GDM1 (cell line): ENCODE measurements at regions not wholly inside any gene's neighbourhood (a gene's known extent, or its start where the extent isn't known, plus 50 kb on each side); places are given as distances from the start of the nearest gene placed in this dataset.

Source experiments
- DNase-seq: peaks from one replicate; lab custom pipeline; 2025; lab: John Stamatoyannopoulos, UW

DNA sequence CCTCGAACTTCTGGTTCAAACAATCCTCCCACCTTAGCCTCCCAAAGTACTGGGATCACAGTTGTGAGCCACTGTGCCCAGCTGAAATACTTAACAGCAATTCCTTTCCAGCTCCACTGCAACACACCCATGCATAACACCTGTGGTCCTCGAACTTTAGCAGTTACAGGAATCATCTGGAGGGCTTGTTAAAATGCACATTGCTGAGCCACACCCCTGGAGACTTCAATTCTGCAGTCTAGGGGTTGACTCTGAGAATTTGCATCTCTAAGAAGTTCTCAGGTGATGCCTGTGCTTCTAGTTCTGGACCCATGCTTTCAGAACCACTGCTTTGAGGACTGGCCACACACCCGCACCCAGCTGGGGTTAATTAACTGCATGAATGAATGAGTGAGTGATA lies 53.1 kb upstream of the UBL3 start:
- DNase-seq = no peak

DNA sequence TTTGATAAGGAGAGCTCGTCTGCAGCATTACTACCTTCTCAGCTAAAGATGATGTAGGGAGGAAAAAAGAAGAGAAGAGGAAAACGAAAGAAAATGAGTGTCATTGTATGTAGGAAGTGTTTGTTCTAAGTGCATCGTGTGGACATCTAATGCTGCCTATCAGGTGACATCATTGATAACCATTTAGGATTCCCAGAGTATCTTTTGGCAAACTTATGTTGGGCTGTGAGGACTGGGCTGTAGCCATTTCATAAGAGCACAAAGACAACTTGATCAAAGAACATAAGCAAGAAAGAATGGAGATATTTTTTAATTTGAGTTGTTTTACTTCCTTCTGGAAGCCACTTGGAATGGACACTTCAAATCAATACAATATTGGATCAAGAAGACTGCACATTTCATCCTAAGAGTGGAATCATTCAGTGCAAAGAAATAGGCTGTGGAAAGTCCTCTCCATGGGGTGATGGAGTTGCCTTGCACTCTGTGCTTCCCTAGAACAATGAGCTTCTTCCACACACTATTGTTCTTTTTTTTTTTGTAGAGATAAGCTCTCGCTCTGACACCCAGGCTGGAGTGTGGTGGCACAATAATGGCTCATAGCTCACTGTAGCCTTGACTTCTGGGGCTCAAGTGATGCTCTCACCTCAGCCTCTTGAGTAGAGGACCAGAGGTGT lies 52.4 kb upstream of the UBL3 start:
- no peak for DNase-seq

- DNase-seq = no peak
These were observed 51.6 kb upstream of the UBL3 start for GRCh38 chr13:29901710-29902631.
